Trophoblast cell (in vitro differentiated cells and primary cell): ENCODE measurements at regions not wholly inside any gene's neighbourhood (a gene's known extent, or its start where the extent isn't known, plus 50 kb on each side); places are given as distances from the start of the nearest gene placed in this dataset.

Experiments used
- DNase-seq, 2 donors: peaks; one replicate each; pipeline ENCODE4 v3.0.0-alpha.2; 2016
- H2AFZ ChIP-seq: 2 replicates; pipeline ENCODE4 v1.6.1; 2013; ENCODE audit warnings: low read length, moderate library complexity, mild to moderate bottlenecking; ENCODE audit not compliant: insufficient read depth, poor library complexity
- H2AK5ac ChIP-seq: 2 replicates; pipeline ENCODE4 v1.6.1; 2013; ENCODE audit warnings: mild to moderate bottlenecking, low read length
- H2BK120ac ChIP-seq: 2 replicates; pipeline ENCODE4 v1.6.1; 2013; ENCODE audit warnings: low read length, mild to moderate bottlenecking, moderate library complexity; ENCODE audit not compliant: insufficient read depth, poor library complexity
- H2BK12ac ChIP-seq: 2 replicates; pipeline ENCODE4 v1.6.1; 2013; ENCODE audit warnings: mild to moderate bottlenecking, low read length, moderate library complexity
- H2BK5ac ChIP-seq: 2 replicates; pipeline ENCODE4 v1.6.1; 2013; ENCODE audit warnings: low read length, low read depth, moderate library complexity, mild to moderate bottlenecking; ENCODE audit not compliant: poor library complexity
- H3K14ac ChIP-seq: 2 replicates; pipeline ENCODE4 v1.6.1; 2013; ENCODE audit warnings: mild to moderate bottlenecking, low read length
- H3K18ac ChIP-seq: 2 replicates; pipeline ENCODE4 v1.6.1; 2013; ENCODE audit warnings: mild to moderate bottlenecking, low read length
- H3K23ac ChIP-seq: 2 replicates; pipeline ENCODE4 v1.6.1; 2013; ENCODE audit warnings: low read length
- H3K27ac ChIP-seq: 2 replicates; pipeline ENCODE4 v1.5.1; 2013; ENCODE audit warnings: low read depth, mild to moderate bottlenecking, inconsistent platforms, low read length, moderate library complexity
- H3K27me3 ChIP-seq: 2 replicates; pipeline ENCODE4 v1.6.1; 2013; ENCODE audit warnings: inconsistent platforms, mild to moderate bottlenecking, low read length, moderate library complexity; ENCODE audit not compliant: insufficient read depth
- H3K36me3 ChIP-seq, 2 experiments: 1 replicate in 1 of 2; 2 replicates in 1 of 2; pipeline ENCODE4 v1.6.1; 2013; ENCODE audit warnings: low read length in 2 of 2, mild to moderate bottlenecking in 2 of 2, moderate library complexity in 1 of 2; ENCODE audit not compliant: insufficient read depth in 2 of 2, control insufficient read depth in 1 of 2
- H3K4ac ChIP-seq: 2 replicates; pipeline ENCODE4 v1.6.1; 2013; ENCODE audit warnings: low read depth, mild to moderate bottlenecking, low read length, moderate library complexity
- H3K4me1 ChIP-seq, 2 experiments: 1 replicate in 1 of 2; 2 replicates in 1 of 2; pipeline ENCODE4 v1.6.1; 2013; ENCODE audit warnings: low read length in 2 of 2, mild to moderate bottlenecking in 2 of 2, moderate library complexity in 1 of 2; ENCODE audit not compliant: insufficient read depth in 2 of 2, control insufficient read depth in 1 of 2
- H3K4me2 ChIP-seq: 2 replicates; pipeline ENCODE4 v1.6.1; 2013; ENCODE audit warnings: inconsistent platforms, mild to moderate bottlenecking, low read length, moderate library complexity
- H3K4me3 ChIP-seq: 2 replicates; pipeline ENCODE4 v1.5.1; 2013; ENCODE audit warnings: mild to moderate bottlenecking, low read depth, low read length, inconsistent platforms
- H3K79me1 ChIP-seq: one replicate; pipeline ENCODE4 v1.6.1; 2013; ENCODE audit warnings: low read length
- H3K79me2 ChIP-seq: 2 replicates; pipeline ENCODE4 v1.6.1; 2013; ENCODE audit warnings: low read length, mild to moderate bottlenecking; ENCODE audit not compliant: control insufficient read depth, insufficient read depth, poor library complexity
- H3K9ac ChIP-seq: 2 replicates; pipeline ENCODE4 v1.6.1; 2013; ENCODE audit warnings: mild to moderate bottlenecking, low read length
- H3K9me3 ChIP-seq: 2 replicates; pipeline ENCODE4 v1.6.1; 2013; ENCODE audit warnings: low read depth, mild to moderate bottlenecking, control low read depth, inconsistent platforms, low read length; ENCODE audit not compliant: insufficient read depth
- H4K12ac ChIP-seq: 2 replicates; pipeline ENCODE4 v1.6.1; 2013; ENCODE audit warnings: low read depth, mild to moderate bottlenecking, low read length, moderate library complexity
- H4K8ac ChIP-seq: 2 replicates; pipeline ENCODE4 v1.6.1; 2013; ENCODE audit warnings: low read depth, mild to moderate bottlenecking, low read length, moderate library complexity
- H4K91ac ChIP-seq: one replicate; pipeline ENCODE4 v1.6.1; 2013; ENCODE audit warnings: low read depth, mild to moderate bottlenecking, low read length, moderate library complexity
- WGBS: extraction: QIAGEN DNeasy Blood & Tissue Kit; methylation state at CpG from one replicate; pipeline ENCODE4 v1.1.7; 2013; ENCODE audit warnings: missing lambda C conversion rate; ENCODE audit not compliant: insufficient read length, insufficient coverage; ENCODE audit errors: extremely low coverage; 5-methylcytosine and 5-hydroxymethylcytosine counted together

GRCh38 chr2:58354230-58354629, 113.1 kb upstream of the FANCL start:
- H3K9ac ChIP-seq: no peak overlapping the region
- H3K4me2 ChIP-seq: no peak overlapping the region
- no peak overlapping the region for H3K4me3 ChIP-seq
- H2AK5ac ChIP-seq: no peak overlapping the region
- no peaks in the 10 kb centered on the region for H3K27me3 ChIP-seq
- no peaks in the 10 kb centered on the region for H3K79me1 ChIP-seq
- no peak overlapping the region for H2BK12ac ChIP-seq
- no peak overlapping the region for H3K4ac ChIP-seq
- no peaks in the 10 kb centered on the region for H3K79me2 ChIP-seq
- no peaks in the 10 kb centered on the region for H3K9me3 ChIP-seq
- H2BK120ac ChIP-seq: no peak overlapping the region
- H2BK5ac ChIP-seq: no peak overlapping the region
- H3K36me3 ChIP-seq: no peaks in the 10 kb centered on the region
- no peak overlapping the region for H4K8ac ChIP-seq
- no peak overlapping the region for H4K12ac ChIP-seq
- no peak overlapping the region for H3K23ac ChIP-seq
- H3K27ac ChIP-seq: no peak overlapping the region
- no peak overlapping the region for H4K91ac ChIP-seq
- WGBS: no CpG with 5 or more reads among the region's 1 CpG
- no peak overlapping the region for H3K18ac ChIP-seq
- H3K4me1 ChIP-seq: no peaks in the 10 kb centered on the region
- no peak for DNase-seq
- H3K14ac ChIP-seq: no peak overlapping the region
- H2AFZ ChIP-seq: no peak overlapping the region

GRCh38 chr2:58350484-58350883, 109.4 kb upstream of the FANCL start:
- Histone ChIP-seq H4K8ac (no peak overlapping the region), H3K14ac (no peak overlapping the region), H2AK5ac (no peak overlapping the region), H3K4me1 (no peaks in the 10 kb centered on the region), H3K4me3 (no peak overlapping the region), H4K12ac (no peak overlapping the region), H2BK5ac (no peak overlapping the region), H3K36me3 (no peaks in the 10 kb centered on the region), H3K79me2 (no peaks in the 10 kb centered on the region), H3K9me3 (no peaks in the 10 kb centered on the region), H3K4ac (no peak overlapping the region), H3K27ac (no peak overlapping the region), H3K4me2 (no peak overlapping the region), H3K79me1 (no peaks in the 10 kb centered on the region), H4K91ac (no peak overlapping the region), H2AFZ (no peak overlapping the region), H3K18ac (no peak overlapping the region), H2BK120ac (no peak overlapping the region), H3K27me3 (no peaks in the 10 kb centered on the region), H3K9ac (no peak overlapping the region), H2BK12ac (no peak overlapping the region), H3K23ac (no peak overlapping the region)
- no CpG with 5 or more reads among the region's 2 CpGs for WGBS
- no peak for DNase-seq

GRCh38 chr2:58347810-58348209, 106.7 kb upstream of the FANCL start:
- Histone ChIP-seq H4K91ac (no peak overlapping the region), H3K79me2 (no peaks in the 10 kb centered on the region), H3K4me1 (no peaks in the 10 kb centered on the region), H3K4me3 (no peak overlapping the region), H2BK120ac (no peak overlapping the region), H4K12ac (no peak overlapping the region), H4K8ac (no peak overlapping the region), H3K4ac (no peak overlapping the region), H3K27me3 (no peaks in the 10 kb centered on the region), H3K4me2 (no peak overlapping the region), H3K27ac (no peak overlapping the region), H3K18ac (no peak overlapping the region), H3K79me1 (no peaks in the 10 kb centered on the region), H2AK5ac (no peak overlapping the region), H3K36me3 (no peaks in the 10 kb centered on the region), H3K9ac (no peak overlapping the region), H2BK5ac (no peak overlapping the region), H3K23ac (no peak overlapping the region), H2BK12ac (no peak overlapping the region), H2AFZ (no peak overlapping the region), H3K14ac (no peak overlapping the region), H3K9me3 (no peaks in the 10 kb centered on the region)
- no peak for DNase-seq
- no CpG with 5 or more reads among the region's 1 CpG for WGBS

GRCh38 chr2:58341047-58341446, 99.9 kb upstream of the FANCL start:
- no peak overlapping the region for H3K14ac ChIP-seq
- H4K8ac ChIP-seq: no peak overlapping the region
- H3K27ac ChIP-seq: no peak overlapping the region
- H4K91ac ChIP-seq: no peak overlapping the region
- H3K4me2 ChIP-seq: no peak overlapping the region
- H2BK12ac ChIP-seq: no peak overlapping the region
- no peak overlapping the region for H3K4me3 ChIP-seq
- H4K12ac ChIP-seq: no peak overlapping the region
- WGBS: no CpG with 5 or more reads among the region's 2 CpGs
- no peak for DNase-seq
- H3K4ac ChIP-seq: no peak overlapping the region
- H2BK120ac ChIP-seq: no peak overlapping the region
- H2AFZ ChIP-seq: no peak overlapping the region
- H3K27me3 ChIP-seq: no peaks in the 10 kb centered on the region
- H3K9ac ChIP-seq: no peak overlapping the region
- no peak overlapping the region for H2AK5ac ChIP-seq
- H2BK5ac ChIP-seq: no peak overlapping the region
- no peaks in the 10 kb centered on the region for H3K79me2 ChIP-seq
- H3K79me1 ChIP-seq: no peaks in the 10 kb centered on the region
- peaks cover 5% of the 10 kb centered on the region for H3K9me3 ChIP-seq
- no peaks in the 10 kb centered on the region for H3K4me1 ChIP-seq
- H3K18ac ChIP-seq: no peak overlapping the region
- no peaks in the 10 kb centered on the region for H3K36me3 ChIP-seq
- no peak overlapping the region for H3K23ac ChIP-seq
